GM18502 (cell line): ENCODE measurements at regions not wholly inside any gene's neighbourhood (a gene's known extent, or its start where the extent isn't known, plus 50 kb on each side); places are given as distances from the start of the nearest gene placed in this dataset.
"Not testable (repeated sequence)": the region's sequence is repeated elsewhere in the genome, so short reads cannot be mapped to it uniquely, and the experiment has no call there.

Experiments
- ATAC-seq: cut with Tn5 transposase; IDR thresholded peaks from one replicate; pipeline ENCODE4 v1.9.1; 2021; ENCODE audit warnings: mild to moderate bottlenecking; ENCODE audit not compliant: unreplicated experiment, poor library complexity

DNA sequence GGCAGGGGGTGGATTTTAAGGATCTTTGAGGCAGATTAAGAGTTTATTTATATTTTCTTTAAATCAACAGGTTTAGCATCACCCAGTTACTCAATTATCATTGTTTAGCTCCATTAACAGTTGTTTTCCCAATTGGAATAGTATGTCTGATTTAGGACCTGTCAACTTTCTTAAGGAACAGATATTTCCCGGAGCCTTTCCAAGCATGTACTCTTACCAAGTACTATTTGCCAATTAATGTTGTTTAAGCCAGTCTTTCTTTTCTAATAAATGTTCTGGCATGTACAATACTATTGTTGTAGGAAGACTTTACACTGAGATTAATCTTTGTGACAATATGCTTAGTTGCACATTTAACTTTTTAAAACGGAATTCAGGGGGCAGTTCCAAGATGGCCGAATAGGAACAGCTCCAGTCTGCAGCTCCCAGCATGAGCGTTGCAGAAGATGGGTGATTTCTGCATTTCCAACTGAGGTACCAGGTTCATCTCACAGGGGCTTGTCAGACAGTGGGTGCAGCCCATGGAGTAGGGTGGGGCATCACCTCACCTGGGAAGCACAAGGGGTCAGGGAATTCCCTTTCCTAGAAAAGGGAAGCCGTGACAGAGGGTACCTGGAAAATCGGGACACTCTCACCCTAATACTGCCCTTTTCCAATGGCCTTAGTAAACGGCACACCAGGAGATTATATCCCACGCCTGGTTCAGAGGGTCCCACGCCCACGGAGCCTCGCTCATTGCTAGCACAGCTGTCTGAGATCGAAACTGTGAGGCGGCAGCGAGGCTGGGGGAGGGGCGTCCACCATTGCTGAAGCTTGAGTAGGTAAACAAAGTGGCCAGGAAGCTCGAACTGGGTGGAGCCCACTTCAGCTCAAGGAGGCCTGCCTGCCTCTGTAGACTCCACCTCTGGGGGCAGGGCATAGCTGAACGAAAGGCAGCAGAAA, 173.7 kb downstream of the LRRC70 start:
- ATAC-seq: not testable (repeated sequence)

DNA sequence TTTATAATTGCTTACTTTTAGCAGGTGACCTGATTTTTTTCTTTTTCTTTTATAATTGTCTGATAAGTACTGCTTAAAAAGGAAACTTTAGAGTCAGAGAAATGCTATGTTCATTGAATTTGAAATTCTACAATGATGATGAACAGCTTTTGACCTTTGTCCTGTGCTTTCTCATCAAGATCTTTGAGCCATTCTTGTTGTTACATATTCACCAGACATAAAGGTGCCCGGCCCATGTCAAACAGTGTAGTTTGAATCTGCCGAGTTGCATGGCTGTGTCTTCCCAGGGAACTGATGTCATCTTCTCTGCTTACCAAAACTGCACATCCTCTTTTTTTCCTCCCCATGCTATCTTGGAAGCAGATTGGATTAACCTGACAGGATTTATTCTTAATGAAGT, 163.6 kb downstream of the LRRC70 start:
- no peak for ATAC-seq

GRCh38 chr5:62741761-62742160, 163.1 kb downstream of the LRRC70 start:
- ATAC-seq: no peak

DNA sequence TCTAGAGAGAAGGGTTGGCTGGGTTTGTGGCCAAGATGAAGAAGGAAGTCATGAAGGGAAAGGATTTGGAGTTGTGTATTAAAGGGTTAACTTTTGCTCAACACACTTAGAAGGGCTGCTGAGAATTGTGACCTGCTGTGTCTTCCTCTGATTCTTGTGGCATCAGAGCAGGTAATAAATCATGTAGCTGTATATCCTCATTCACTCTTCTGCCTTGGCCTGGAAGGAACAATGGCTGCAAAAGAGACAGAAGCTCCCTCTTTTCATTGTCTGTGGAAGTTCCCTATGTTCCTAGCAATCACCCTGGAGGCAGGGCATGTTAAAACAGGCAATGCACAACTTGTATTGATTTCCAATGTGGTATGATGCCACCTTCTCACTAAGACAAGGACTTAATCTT, 159.1 kb downstream of the LRRC70 start:
- ATAC-seq: no peak

DNA sequence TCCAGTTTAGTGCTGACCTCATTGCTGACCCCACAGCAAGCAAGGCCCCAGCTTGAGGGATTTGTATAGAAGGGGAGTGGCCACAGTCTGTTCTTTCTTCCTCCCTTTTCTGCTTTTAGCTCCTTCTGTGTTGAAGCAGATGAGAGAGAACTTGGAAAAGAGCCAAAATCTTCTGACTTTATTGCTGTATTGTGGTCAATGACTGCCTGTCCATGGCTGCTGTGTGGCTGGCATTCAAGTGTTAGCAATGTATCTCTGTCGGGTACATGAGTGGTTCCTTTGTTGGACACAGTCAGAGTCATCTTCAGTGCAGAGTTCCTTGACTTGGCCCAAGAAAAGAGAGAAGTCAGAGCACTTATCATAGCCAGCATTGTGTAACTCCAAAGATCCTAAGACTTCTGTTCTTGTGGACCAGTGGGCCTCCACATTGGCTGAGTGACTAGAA, 154.1 kb downstream of the LRRC70 start:
- ATAC-seq: no peak

DNA sequence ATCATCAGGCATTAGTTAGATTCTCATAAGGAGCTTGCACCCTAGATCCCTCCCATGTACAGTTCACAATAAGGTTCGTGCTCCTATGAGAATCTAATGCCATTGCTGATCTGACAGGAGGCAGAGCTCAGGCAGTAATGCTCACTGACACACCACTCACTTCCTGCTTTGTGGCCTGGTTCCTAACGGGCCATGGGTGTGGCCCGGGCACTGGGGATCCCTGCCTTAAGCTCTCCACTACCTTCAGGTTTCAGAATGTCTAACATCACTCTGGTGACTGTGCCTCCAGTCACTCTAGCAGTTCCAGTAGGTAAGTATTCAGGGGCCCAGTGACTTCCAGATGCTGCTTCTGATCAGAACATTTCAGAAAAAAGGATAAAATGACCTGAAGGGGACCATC, 152.4 kb downstream of the LRRC70 start:
- peak; percentile 80 for ATAC-seq

DNA sequence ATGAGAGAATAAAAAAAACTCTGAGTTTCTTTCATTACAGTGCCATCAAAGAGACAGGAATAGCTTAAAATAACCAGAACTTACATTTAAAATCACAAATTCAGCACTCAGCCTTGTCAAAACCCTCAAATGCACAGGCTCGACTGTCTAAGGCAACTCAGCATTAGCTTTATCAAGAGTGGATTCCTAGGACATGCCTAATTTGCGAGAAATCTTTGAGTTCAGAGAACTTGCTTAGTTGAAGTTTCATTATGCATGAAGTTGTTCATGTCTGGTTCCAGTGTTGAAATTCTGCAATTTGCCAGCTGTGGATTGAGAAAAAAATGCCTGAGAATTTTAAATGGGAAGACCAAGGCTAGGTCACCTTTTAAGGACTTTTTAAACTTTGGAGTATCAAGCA, 151.1 kb downstream of the LRRC70 start:
- ATAC-seq: no peak

GRCh38 chr5:62727861-62728260, 149.2 kb downstream of the LRRC70 start:
- ATAC-seq: no peak

DNA sequence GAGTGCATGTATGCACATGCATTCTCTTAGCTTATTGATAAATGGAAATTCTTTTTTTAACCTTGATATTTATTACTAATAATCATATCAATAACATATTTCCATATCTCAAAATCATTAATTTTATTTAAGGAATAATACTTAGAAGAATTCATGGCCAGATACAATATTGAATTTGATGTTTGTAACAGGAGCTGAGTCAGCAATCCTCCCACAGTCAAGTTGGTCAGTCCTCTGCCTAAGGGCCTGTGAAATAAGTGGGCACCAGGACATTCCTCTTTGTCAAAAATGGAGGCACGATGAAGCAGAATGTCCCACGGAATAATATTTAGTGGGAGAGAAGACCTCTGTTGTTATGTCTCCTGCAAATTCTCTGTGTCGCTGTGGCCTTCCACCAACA, 148.6 kb downstream of the LRRC70 start:
- ATAC-seq: no peak

DNA sequence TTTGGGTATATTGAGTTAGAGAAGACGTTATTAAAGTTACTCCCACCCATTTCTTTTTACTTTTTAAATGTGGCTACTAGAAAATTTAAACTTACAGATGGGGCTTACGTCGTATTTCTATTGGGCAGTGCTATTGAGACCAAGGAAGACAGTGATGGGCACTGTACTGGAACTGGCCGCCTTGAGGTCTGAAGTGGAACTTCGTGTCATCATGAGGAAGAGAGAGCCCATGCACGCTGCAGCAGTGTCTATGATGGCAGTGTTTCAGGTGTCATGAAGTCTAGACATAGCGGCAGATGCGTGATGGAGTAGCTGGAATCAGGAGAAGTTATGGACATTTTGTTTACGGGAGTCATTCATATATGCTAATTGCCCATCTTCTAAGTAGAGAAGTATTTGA, 143.7 kb downstream of the LRRC70 start:
- ATAC-seq: no peak

DNA sequence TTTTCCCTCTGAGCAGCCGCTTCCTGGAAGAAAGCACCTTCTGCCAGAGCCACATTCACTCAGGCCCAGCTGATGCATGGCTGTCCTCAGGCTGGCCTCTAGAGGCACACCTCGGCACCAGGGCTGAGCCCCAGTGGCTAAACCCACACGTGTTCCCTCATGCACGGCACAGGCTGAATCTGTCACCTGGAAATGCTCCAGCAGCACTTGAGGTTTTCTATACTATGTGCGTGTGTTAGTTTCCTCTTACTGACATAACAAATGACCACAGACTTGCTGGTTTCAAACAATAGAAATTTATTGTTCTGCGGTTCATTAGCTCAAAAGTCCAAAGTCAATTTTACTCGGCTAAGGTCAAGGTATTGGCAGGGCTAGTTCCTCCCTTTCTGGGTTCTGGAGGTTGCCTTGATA, 141.4 kb downstream of the LRRC70 start:
- peak; percentile 97 for ATAC-seq

DNA sequence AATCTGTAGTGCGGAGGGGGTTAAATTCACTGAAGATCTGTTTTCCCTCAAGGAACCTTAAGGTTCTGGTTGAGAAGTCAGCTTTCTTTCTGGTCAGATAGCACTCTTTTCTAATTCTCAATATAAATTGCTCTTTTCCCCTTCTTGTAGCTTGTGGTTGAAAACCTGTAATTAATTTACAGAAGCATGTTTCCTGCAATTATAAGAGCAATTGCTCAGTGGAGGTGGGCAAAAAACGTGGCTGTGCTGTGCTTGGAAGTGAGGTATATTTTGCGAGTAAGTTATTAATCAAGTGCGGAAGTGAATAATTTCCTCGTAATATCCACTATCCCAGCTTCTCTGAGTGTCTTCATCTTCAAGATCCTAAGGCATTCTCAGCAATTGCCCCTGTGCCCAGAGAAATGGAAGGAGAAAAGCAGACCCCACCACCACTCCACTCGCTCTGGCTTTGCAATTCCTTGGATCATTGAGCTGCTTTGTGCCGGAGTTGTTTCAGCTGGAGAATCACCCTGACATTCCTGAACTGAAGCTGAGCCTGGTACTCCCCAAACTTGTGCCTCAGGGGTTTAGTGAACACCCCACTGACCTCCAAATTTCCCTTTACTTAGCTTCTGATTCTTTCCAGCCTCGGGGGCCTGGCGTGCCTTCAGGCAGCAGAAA, 140.6 kb downstream of the LRRC70 start:
- no peak for ATAC-seq

- ATAC-seq: no peak
Measured at GRCh38 chr5:62718324-62718723, 139.7 kb downstream of the LRRC70 start.

- ATAC-seq: no peak
Measured at GRCh38 chr5:62717301-62717933, 138.8 kb downstream of the LRRC70 start.

GRCh38 chr5:62714296-62714695, 135.7 kb downstream of the LRRC70 start:
- no peak for ATAC-seq

GRCh38 chr5:62708481-62709325, 130.1 kb downstream of the LRRC70 start:
- ATAC-seq: no peak

DNA sequence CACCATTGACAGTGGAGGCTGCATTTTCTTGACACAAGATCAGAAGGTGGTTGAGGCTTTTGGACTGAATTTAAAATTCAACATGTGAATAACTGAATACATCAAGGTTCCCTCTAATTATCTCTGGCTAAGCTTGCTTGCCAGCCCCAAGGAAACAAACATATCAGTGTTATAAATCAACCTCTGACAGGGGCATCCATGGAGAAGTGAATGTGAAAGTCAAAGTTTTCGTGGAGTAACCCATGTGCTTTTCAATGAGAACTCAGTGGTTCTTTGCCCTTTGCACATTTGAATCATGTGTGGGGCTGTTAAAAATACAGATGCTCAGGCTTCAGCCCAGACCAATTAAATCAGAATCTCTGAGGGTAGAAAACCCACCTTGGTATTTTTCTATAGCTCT, 128.9 kb downstream of the LRRC70 start:
- ATAC-seq: no peak

GRCh38 chr5:62707131-62707530, 128.5 kb downstream of the LRRC70 start:
- ATAC-seq: no peak

DNA sequence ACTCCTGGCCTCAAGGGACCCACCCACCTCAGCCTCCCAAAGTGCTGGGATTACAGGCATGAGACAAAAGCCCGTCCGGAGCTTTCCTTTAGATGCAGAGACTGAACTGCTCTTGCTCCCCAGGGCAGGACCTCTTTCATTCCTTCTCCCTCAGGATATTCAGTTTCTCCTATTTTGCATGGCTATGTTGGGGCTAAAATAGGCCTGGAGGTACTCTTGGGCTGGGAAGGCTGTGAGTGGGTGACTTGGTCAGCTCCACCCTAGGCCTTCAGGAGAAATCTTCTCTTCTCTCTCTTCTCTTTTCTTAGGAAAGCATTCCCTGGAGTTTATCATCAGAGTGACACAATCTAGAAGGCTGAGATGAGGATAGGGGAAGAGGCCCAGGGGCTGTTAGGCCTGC, 126.4 kb downstream of the LRRC70 start:
- no peak for ATAC-seq

GRCh38 chr5:62702126-62702525, 123.5 kb downstream of the LRRC70 start:
- ATAC-seq: no peak
